ENCODE measurements at regions not wholly inside any gene's neighbourhood (a gene's known extent, or its start where the extent isn't known, plus 50 kb on each side); places are given as distances from the start of the nearest gene placed in this dataset.

- Mint-ChIP-seq H3K27ac (no peak overlapping the region), H3K9me3 (no peaks in the 10 kb centered on the region), H3K27me3 (ENCODE audit: low read depth in 2 of 2) (peaks cover 0 to 8% of the 10 kb centered on the region in 2 donors), H3K36me3 (no peaks in the 10 kb centered on the region), H3K4me1 (no peaks in the 10 kb centered on the region), H3K4me3 (no peak overlapping the region)
- intact Hi-C loops (cut with micrococcal nuclease) = no loop called here
- no peaks in the 10 kb centered on the region for H3K4me1 ChIP-seq (ENCODE audit: control insufficient read depth, insufficient read depth, low read length)
- H3K4me3 ChIP-seq (ENCODE audit: low read length) = no peak overlapping the region
- no peaks in the 10 kb centered on the region for H3K36me3 ChIP-seq (ENCODE audit: control insufficient read depth, insufficient read depth, low read length)
- no peaks in the 10 kb centered on the region for H3K9me3 ChIP-seq (ENCODE audit: control insufficient read depth, insufficient read depth, low read length)
- TF ChIP-seq CTCF (IDR thresholded peaks at IDR 0.05) = no peak
- 89% methylated on average over 12 of the region's 14 CpGs for WGBS (ENCODE audit: insufficient coverage)
- no peak for ATAC-seq
- no peaks in the 10 kb centered on the region for H3K27me3 ChIP-seq (ENCODE audit: control insufficient read depth, insufficient read depth, low read length)
- DNase-seq = no peak
- H3K27ac ChIP-seq (ENCODE audit: low read length) = no peak overlapping the region
These were observed 1041.6 kb downstream of the BRD1 start for GRCh38 chr22:48785792-48786678.

GRCh38 chr22:48784701-48785503 lies 1042.8 kb downstream of the BRD1 start:
- no peaks in the 10 kb centered on the region for H3K9me3 ChIP-seq (ENCODE audit: control insufficient read depth, insufficient read depth, low read length)
- H3K4me1 ChIP-seq (ENCODE audit: control insufficient read depth, insufficient read depth, low read length) = no peaks in the 10 kb centered on the region
- intact Hi-C loops (cut with micrococcal nuclease) = no loop called here
- H3K36me3 ChIP-seq (ENCODE audit: control insufficient read depth, insufficient read depth, low read length) = no peaks in the 10 kb centered on the region
- no peaks in the 10 kb centered on the region for H3K36me3 Mint-ChIP-seq
- H3K27ac ChIP-seq (ENCODE audit: low read length) = no peak overlapping the region
- H3K27ac Mint-ChIP-seq = no peak overlapping the region
- no peak overlapping the region for H3K4me3 ChIP-seq (ENCODE audit: low read length)
- no peaks in the 10 kb centered on the region for H3K4me1 Mint-ChIP-seq
- peaks cover 0 to 2% of the 10 kb centered on the region in 2 donors for H3K27me3 Mint-ChIP-seq (ENCODE audit: low read depth in 2 of 2)
- whole genome bisulfite sequencing (ENCODE audit: insufficient coverage) = 89% methylated on average over 21 of the region's 21 CpGs
- no peak overlapping the region for H3K4me3 Mint-ChIP-seq
- H3K9me3 Mint-ChIP-seq = no peaks in the 10 kb centered on the region
- ATAC-seq (no peak), DNase-seq (no peak)
- H3K27me3 ChIP-seq (ENCODE audit: control insufficient read depth, insufficient read depth, low read length) = no peaks in the 10 kb centered on the region
- no peak for TF ChIP-seq CTCF (IDR thresholded peaks at IDR 0.05)

- no peak for DNase-seq
- ATAC-seq = no peak
- 90% methylated on average over 15 of the region's 15 CpGs for WGBS (ENCODE audit: insufficient coverage)
- Mint-ChIP-seq H3K4me3 (no peak overlapping the region), H3K9me3 (no peaks in the 10 kb centered on the region), H3K27me3 (ENCODE audit: low read depth in 2 of 2) (peaks cover 0 to 5% of the 10 kb centered on the region in 2 donors), H3K36me3 (no peaks in the 10 kb centered on the region), H3K27ac (no peak overlapping the region), H3K4me1 (no peaks in the 10 kb centered on the region)
- H3K4me3 ChIP-seq (ENCODE audit: low read length) = no peak overlapping the region
- H3K9me3 ChIP-seq (ENCODE audit: control insufficient read depth, insufficient read depth, low read length) = no peaks in the 10 kb centered on the region
- H3K27me3 ChIP-seq (ENCODE audit: control insufficient read depth, insufficient read depth, low read length) = no peaks in the 10 kb centered on the region
- intact Hi-C loops (cut with micrococcal nuclease) = no loop called here
- no peaks in the 10 kb centered on the region for H3K4me1 ChIP-seq (ENCODE audit: control insufficient read depth, insufficient read depth, low read length)
- no peak overlapping the region for H3K27ac ChIP-seq (ENCODE audit: low read length)
- H3K36me3 ChIP-seq (ENCODE audit: control insufficient read depth, insufficient read depth, low read length) = no peaks in the 10 kb centered on the region
- no peak for TF ChIP-seq CTCF (IDR thresholded peaks at IDR 0.05)
These were observed 1043.8 kb downstream of the BRD1 start for GRCh38 chr22:48783821-48784266.
